ENCODE measurements at regions not wholly inside any gene's neighbourhood (a gene's known extent, or its start where the extent isn't known, plus 50 kb on each side); places are given as distances from the start of the nearest gene placed in this dataset.

DNA sequence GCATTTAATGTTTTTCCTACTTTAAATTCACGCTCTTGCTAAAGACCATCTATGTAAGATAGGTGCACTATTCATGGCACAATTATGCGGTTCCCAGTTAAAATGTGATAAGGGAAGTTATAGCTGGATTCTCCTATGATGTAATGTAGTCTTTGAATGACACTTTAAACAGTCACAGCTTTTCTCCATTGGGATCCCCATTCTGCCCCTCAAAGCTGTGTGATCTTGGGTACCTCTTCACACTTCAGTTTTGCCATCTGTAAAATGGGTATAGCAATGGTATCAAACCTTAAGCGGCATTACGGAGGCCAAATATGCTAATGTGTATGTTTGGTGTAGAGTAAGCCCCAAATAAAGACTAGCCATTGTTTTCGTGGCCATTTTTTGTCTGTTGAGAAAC lies 64.7 kb upstream of the ZNF217 start:
- Histone ChIP-seq H3K4me1 (ENCODE audit: insufficient read depth, low read length) (no peaks in the 10 kb centered on the region; the same call in 1 of the 2 replicates), H2BK5ac (ENCODE audit: insufficient read length, low read length) (no peak overlapping the region), H3K27ac (ENCODE audit: insufficient read length, low read depth, low read length) (no peak overlapping the region), H3K18ac (ENCODE audit: insufficient read length, low read depth, low read length) (no peak overlapping the region), H2AK5ac (ENCODE audit: insufficient read length, low read length) (no peak overlapping the region), H3K27me3 (ENCODE audit: insufficient read depth, low read length) (no peaks in the 10 kb centered on the region), H4K20me1 (ENCODE audit: control insufficient read depth, insufficient read depth, insufficient read length) (no peaks in the 10 kb centered on the region), H2BK12ac (ENCODE audit: insufficient read length, low read depth, low read length) (no peak overlapping the region), H2BK120ac (ENCODE audit: low read depth, low read length, poor library complexity, severe bottlenecking) (no peak overlapping the region), H3T11ph (ENCODE audit: low read length) (no peak overlapping the region), H3K4ac (ENCODE audit: low read depth, low read length) (no peak overlapping the region), H3K23me2 (ENCODE audit: insufficient read length, low read depth, low read length, poor library complexity, severe bottlenecking) (peaks cover 2% of the 10 kb centered on the region), H3K9me3 (ENCODE audit: control insufficient read depth, low read depth, low read length) (no peaks in the 10 kb centered on the region), H3K14ac (ENCODE audit: insufficient read depth, low read length) (no peak overlapping the region), H2BK15ac (ENCODE audit: low read depth, low read length) (no peak overlapping the region), H2BK20ac (ENCODE audit: low read depth, low read length, poor library complexity, severe bottlenecking) (no peak overlapping the region), H4K5ac (ENCODE audit: insufficient read length, low read depth, low read length) (no peak overlapping the region), H2AFZ (ENCODE audit: low read length) (no peak overlapping the region), H3K23ac (ENCODE audit: insufficient read length, low read depth, low read length) (no peak overlapping the region), H3K79me2 (ENCODE audit: insufficient read depth, low read length) (no peaks in the 10 kb centered on the region), H3K56ac (ENCODE audit: insufficient read length, low read depth, low read length) (no peak overlapping the region), H4K91ac (ENCODE audit: insufficient read length, low read depth, low read length) (no peak overlapping the region), H3K79me1 (ENCODE audit: insufficient read depth, low read depth, low read length, poor library complexity, severe bottlenecking) (no peaks in the 10 kb centered on the region), H3K4me2 (ENCODE audit: insufficient read depth, insufficient read length, low read length) (no peak overlapping the region), H3K9ac (ENCODE audit: extremely low read depth, insufficient read length, low read length) (no peak overlapping the region), H4K8ac (replicated peaks; ENCODE audit: insufficient read length, low read depth, low read length) (no peak overlapping the region)
- WGBS (ENCODE audit: extremely low coverage, insufficient read length, low lambda C conversion rate), result no CpG with 5 or more reads among the region's 5 CpGs
- TF ChIP-seq, protein P1, sequence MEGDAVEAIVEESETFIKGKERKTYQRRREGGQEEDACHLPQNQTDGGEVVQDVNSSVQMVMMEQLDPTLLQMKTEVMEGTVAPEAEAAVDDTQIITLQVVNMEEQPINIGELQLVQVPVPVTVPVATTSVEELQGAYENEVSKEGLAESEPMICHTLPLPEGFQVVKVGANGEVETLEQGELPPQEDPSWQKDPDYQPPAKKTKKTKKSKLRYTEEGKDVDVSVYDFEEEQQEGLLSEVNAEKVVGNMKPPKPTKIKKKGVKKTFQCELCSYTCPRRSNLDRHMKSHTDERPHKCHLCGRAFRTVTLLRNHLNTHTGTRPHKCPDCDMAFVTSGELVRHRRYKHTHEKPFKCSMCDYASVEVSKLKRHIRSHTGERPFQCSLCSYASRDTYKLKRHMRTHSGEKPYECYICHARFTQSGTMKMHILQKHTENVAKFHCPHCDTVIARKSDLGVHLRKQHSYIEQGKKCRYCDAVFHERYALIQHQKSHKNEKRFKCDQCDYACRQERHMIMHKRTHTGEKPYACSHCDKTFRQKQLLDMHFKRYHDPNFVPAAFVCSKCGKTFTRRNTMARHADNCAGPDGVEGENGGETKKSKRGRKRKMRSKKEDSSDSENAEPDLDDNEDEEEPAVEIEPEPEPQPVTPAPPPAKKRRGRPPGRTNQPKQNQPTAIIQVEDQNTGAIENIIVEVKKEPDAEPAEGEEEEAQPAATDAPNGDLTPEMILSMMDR (conservative IDR thresholded peaks at IDR 0.05), result no peak
- H3K27me3 Mint-ChIP-seq (ENCODE audit: low read depth), result no peaks in the 10 kb centered on the region
- H3K36me3 Mint-ChIP-seq (ENCODE audit: insufficient read depth in 1 of 3, low read depth in 3 of 3), result no peaks in the 10 kb centered on the region
- H3K4me1 Mint-ChIP-seq, result peaks cover 52 to 59% of the 10 kb centered on the region in 2 experiments
- H3K4me3 Mint-ChIP-seq, result no peak overlapping the region
- no peak for DNase-seq
- no peaks in the 10 kb centered on the region for H3K9me3 Mint-ChIP-seq
- H3K27ac Mint-ChIP-seq, result peak overlapping the region in 1 of 3 experiments; percentile 50; a peak in 1 of 7 replicates
